Stimulated activated naive B cell treated with anti-CD40 and anti-IgM and Interleukin-4, amounts not matched to agents 10 μg/mL and 1 μg/mL and 100 μg/mL, for 72 hours (primary cell): ENCODE measurements at regions not wholly inside any gene's neighbourhood (a gene's known extent, or its start where the extent isn't known, plus 50 kb on each side); places are given as distances from the start of the nearest gene placed in this dataset.

Source experiments
- ATAC-seq, 2 donors: fragments of 150-1000 bp; cut with Tn5 transposase; replicated peaks; 2 replicates each; pipeline ENCODE4 v1.10.0; 2021; ENCODE audit warnings: moderate library complexity in 1 of 2
- DNase-seq: peaks from one replicate; pipeline ENCODE4 v3.0.0; 2021
- H3K27ac Mint-ChIP-seq: one replicate; pipeline ENCODE4 v1.8.0; 2022; ENCODE audit warnings: mild to moderate bottlenecking, mixed read lengths
- H3K27me3 Mint-ChIP-seq, 2 donors: one replicate each; pipeline ENCODE4 v1.8.0; 2022; ENCODE audit warnings: mixed read lengths in 2 of 2
- H3K36me3 Mint-ChIP-seq, 2 donors: one replicate each; pipeline ENCODE4 v1.8.0; 2022; ENCODE audit warnings: mixed read lengths in 2 of 2, mild to moderate bottlenecking in 1 of 2
- H3K4me1 Mint-ChIP-seq, 2 donors: one replicate each; pipeline ENCODE4 v1.8.0; 2022; ENCODE audit warnings: mixed read lengths in 2 of 2, mild to moderate bottlenecking in 1 of 2
- H3K4me3 Mint-ChIP-seq, 2 donors: one replicate each; pipeline ENCODE4 v1.8.0; 2022; ENCODE audit warnings: mild to moderate bottlenecking in 2 of 2, mixed read lengths in 2 of 2, moderate library complexity in 1 of 2
- H3K9me3 Mint-ChIP-seq, 2 donors: one replicate each; pipeline ENCODE4 v1.8.0; 2022; ENCODE audit warnings: mixed read lengths in 2 of 2, mild to moderate bottlenecking in 1 of 2

- Mint-ChIP-seq H3K27ac (no peak overlapping the region), H3K36me3 (no peaks in the 10 kb centered on the region), H3K4me1 (no peaks in the 10 kb centered on the region), H3K9me3 (peaks cover 0 to 6% of the 10 kb centered on the region in 2 donors), H3K27me3 (peaks cover 6 to 12% of the 10 kb centered on the region in 2 donors), H3K4me3 (no peak overlapping the region)
- no peak for ATAC-seq
- DNase-seq = no peak
These were observed 135.7 kb downstream of the EHF start for GRCh38 chr11:34756591-34756990.

- peaks cover 6 to 14% of the 10 kb centered on the region in 2 donors for H3K27me3 Mint-ChIP-seq
- no peaks in the 10 kb centered on the region for H3K4me1 Mint-ChIP-seq
- no peak overlapping the region for H3K4me3 Mint-ChIP-seq
- DNase-seq (no peak), ATAC-seq (no peak)
- no peak overlapping the region for H3K27ac Mint-ChIP-seq
- H3K36me3 Mint-ChIP-seq = no peaks in the 10 kb centered on the region
- peaks cover 0 to 6% of the 10 kb centered on the region in 2 donors for H3K9me3 Mint-ChIP-seq
These were observed 134.8 kb downstream of the EHF start for GRCh38 chr11:34755671-34756070.

- no peak for ATAC-seq
- no peak for DNase-seq
- Mint-ChIP-seq H3K4me1 (no peaks in the 10 kb centered on the region), H3K27ac (no peak overlapping the region), H3K27me3 (peaks cover 8 to 14% of the 10 kb centered on the region in 2 donors), H3K9me3 (peaks cover 0 to 2% of the 10 kb centered on the region in 2 donors), H3K4me3 (no peak overlapping the region), H3K36me3 (no peaks in the 10 kb centered on the region)
These were observed 133.4 kb downstream of the EHF start for GRCh38 chr11:34754171-34754823.

GRCh38 chr11:34750692-34751405 is 130.0 kb downstream of the EHF start:
- ATAC-seq (no peak), DNase-seq (no peak)
- H3K27ac Mint-ChIP-seq = no peak overlapping the region
- no peaks in the 10 kb centered on the region for H3K9me3 Mint-ChIP-seq
- no peaks in the 10 kb centered on the region for H3K36me3 Mint-ChIP-seq
- H3K4me1 Mint-ChIP-seq = no peaks in the 10 kb centered on the region
- H3K27me3 Mint-ChIP-seq = peaks cover 4 to 11% of the 10 kb centered on the region in 2 donors
- no peak overlapping the region for H3K4me3 Mint-ChIP-seq

- Mint-ChIP-seq H3K27me3 (peaks cover 4 to 6% of the 10 kb centered on the region in 2 donors), H3K4me1 (no peaks in the 10 kb centered on the region), H3K4me3 (no peak overlapping the region), H3K9me3 (no peaks in the 10 kb centered on the region), H3K27ac (no peak overlapping the region), H3K36me3 (no peaks in the 10 kb centered on the region)
- ATAC-seq (no peak), DNase-seq (no peak)
These were observed 129.1 kb downstream of the EHF start for GRCh38 chr11:34749666-34750659.

GRCh38 chr11:34748036-34748435 is 127.1 kb downstream of the EHF start:
- H3K4me1 Mint-ChIP-seq = no peaks in the 10 kb centered on the region
- no peak overlapping the region for H3K27ac Mint-ChIP-seq
- peaks cover 4 to 6% of the 10 kb centered on the region in 2 donors for H3K27me3 Mint-ChIP-seq
- no peak for DNase-seq
- no peak overlapping the region for H3K4me3 Mint-ChIP-seq
- H3K9me3 Mint-ChIP-seq = no peaks in the 10 kb centered on the region
- H3K36me3 Mint-ChIP-seq = no peaks in the 10 kb centered on the region
- ATAC-seq = no peak

- H3K27ac Mint-ChIP-seq = no peak overlapping the region
- DNase-seq = no peak
- no peak overlapping the region for H3K4me3 Mint-ChIP-seq
- no peaks in the 10 kb centered on the region for H3K36me3 Mint-ChIP-seq
- H3K4me1 Mint-ChIP-seq = no peaks in the 10 kb centered on the region
- no peaks in the 10 kb centered on the region for H3K9me3 Mint-ChIP-seq
- peaks cover 4 to 6% of the 10 kb centered on the region in 2 donors for H3K27me3 Mint-ChIP-seq
- no peak for ATAC-seq
These were observed 126.4 kb downstream of the EHF start for GRCh38 chr11:34747251-34747650.

- no peak for ATAC-seq
- Mint-ChIP-seq H3K9me3 (no peaks in the 10 kb centered on the region), H3K4me3 (no peak overlapping the region), H3K27me3 (peaks cover 12 to 13% of the 10 kb centered on the region in 2 donors), H3K4me1 (no peaks in the 10 kb centered on the region), H3K27ac (no peak overlapping the region), H3K36me3 (no peaks in the 10 kb centered on the region)
- DNase-seq = no peak
These were observed 124.3 kb downstream of the EHF start for GRCh38 chr11:34745195-34745594.

- DNase-seq = no peak
- no peak for ATAC-seq
- no peaks in the 10 kb centered on the region for H3K4me1 Mint-ChIP-seq
These were observed 123.6 kb downstream of the EHF start for GRCh38 chr11:34744511-34744910.

GRCh38 chr11:34738237-34738636 is 117.3 kb downstream of the EHF start:
- DNase-seq (no peak), ATAC-seq (no peak)
- peaks cover 25 to 44% of the 10 kb centered on the region in 2 donors for H3K27me3 Mint-ChIP-seq
- no peaks in the 10 kb centered on the region for H3K4me1 Mint-ChIP-seq
- H3K36me3 Mint-ChIP-seq = no peaks in the 10 kb centered on the region
- H3K27ac Mint-ChIP-seq = no peak overlapping the region
- H3K9me3 Mint-ChIP-seq = peaks cover 3 to 10% of the 10 kb centered on the region in 2 donors
- H3K4me3 Mint-ChIP-seq = no peak overlapping the region

More at GRCh38 chr11:34744511-34744910, 123.6 kb downstream of the EHF start:
- no peaks in the 10 kb centered on the region for H3K9me3 Mint-ChIP-seq
- no peak overlapping the region for H3K27ac Mint-ChIP-seq
- peaks cover 13 to 16% of the 10 kb centered on the region in 2 donors for H3K27me3 Mint-ChIP-seq
- no peaks in the 10 kb centered on the region for H3K36me3 Mint-ChIP-seq
- no peak overlapping the region for H3K4me3 Mint-ChIP-seq

GRCh38 chr11:34732831-34733230 is 111.9 kb downstream of the EHF start:
- peaks cover 31 to 33% of the 10 kb centered on the region in 2 donors for H3K27me3 Mint-ChIP-seq
- no peak overlapping the region for H3K27ac Mint-ChIP-seq
- DNase-seq (no peak), ATAC-seq (no peak)
- no peaks in the 10 kb centered on the region for H3K36me3 Mint-ChIP-seq
- H3K9me3 Mint-ChIP-seq = peaks cover 3 to 10% of the 10 kb centered on the region in 2 donors
- no peak overlapping the region for H3K4me3 Mint-ChIP-seq
- H3K4me1 Mint-ChIP-seq = no peaks in the 10 kb centered on the region

GRCh38 chr11:34731603-34732002 is 110.7 kb downstream of the EHF start:
- Mint-ChIP-seq H3K27me3 (peaks cover 21 to 24% of the 10 kb centered on the region in 2 donors), H3K27ac (no peak overlapping the region), H3K4me3 (no peak overlapping the region), H3K36me3 (no peaks in the 10 kb centered on the region), H3K9me3 (peaks cover 2% of the 10 kb centered on the region in 2 donors), H3K4me1 (no peaks in the 10 kb centered on the region)
- ATAC-seq = no peak
- no peak for DNase-seq

- Mint-ChIP-seq H3K4me3 (no peak overlapping the region), H3K9me3 (no peaks in the 10 kb centered on the region), H3K4me1 (no peaks in the 10 kb centered on the region), H3K36me3 (no peaks in the 10 kb centered on the region), H3K27me3 (peaks cover 19 to 21% of the 10 kb centered on the region in 2 donors), H3K27ac (no peak overlapping the region)
- DNase-seq (no peak), ATAC-seq (no peak)
These were observed 109.8 kb downstream of the EHF start for GRCh38 chr11:34730544-34731295.

- H3K27me3 Mint-ChIP-seq = peaks cover 15 to 16% of the 10 kb centered on the region in 2 donors
- DNase-seq = no peak
- no peaks in the 10 kb centered on the region for H3K36me3 Mint-ChIP-seq
- H3K27ac Mint-ChIP-seq = no peak overlapping the region
- ATAC-seq = no peak
- H3K4me3 Mint-ChIP-seq = no peak overlapping the region
- peaks cover under 1 to 5% of the 10 kb centered on the region in 2 donors for H3K9me3 Mint-ChIP-seq
- H3K4me1 Mint-ChIP-seq = no peaks in the 10 kb centered on the region
These were observed 107.7 kb downstream of the EHF start for GRCh38 chr11:34728609-34729008.
